Activated CD4-positive, alpha-beta T cell treated with anti-CD3 and anti-CD28 coated beads, Interleukin-2, amount 50 U/mL, for 16 hours (primary cell): ENCODE measurements at regions not wholly inside any gene's neighbourhood (a gene's known extent, or its start where the extent isn't known, plus 50 kb on each side); places are given as distances from the start of the nearest gene placed in this dataset.

ENCODE experiments used
- DNase-seq: peaks from one replicate; pipeline ENCODE4 v3.0.0-alpha.2; 2020

DNA sequence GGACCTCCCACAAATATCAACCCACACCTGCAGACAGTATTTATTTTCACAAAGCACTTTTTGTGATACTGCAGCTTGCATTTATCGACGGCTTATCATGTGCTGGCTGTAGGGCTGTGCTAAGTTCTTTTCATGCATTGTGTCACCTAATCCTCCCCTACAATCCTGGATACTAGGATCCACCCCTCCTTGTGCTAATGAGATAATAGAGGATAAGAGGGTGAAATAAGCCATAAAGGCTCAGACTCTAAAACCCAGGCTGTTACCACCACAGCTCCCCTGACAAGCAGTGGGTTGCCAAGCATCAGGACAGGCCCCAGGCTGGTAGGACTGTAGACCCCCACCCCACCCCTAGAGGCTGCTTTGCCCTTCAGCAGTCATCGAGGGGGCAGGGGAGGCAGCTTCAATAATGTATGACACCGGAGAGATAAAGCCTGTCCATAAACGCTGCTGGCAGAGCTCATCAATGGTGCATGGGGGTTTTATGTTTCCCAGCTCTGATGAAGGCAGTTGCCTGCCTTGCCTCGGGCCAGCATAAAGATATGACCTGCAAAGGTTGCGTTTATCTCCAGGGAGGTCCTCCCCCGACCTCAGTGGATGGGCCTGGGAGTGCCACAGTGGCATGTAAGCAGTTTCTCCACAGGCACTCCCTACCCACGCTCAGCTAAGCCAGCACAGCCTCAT, 73.9 kb upstream of the C16orf82 start:
- no peak for DNase-seq

DNA sequence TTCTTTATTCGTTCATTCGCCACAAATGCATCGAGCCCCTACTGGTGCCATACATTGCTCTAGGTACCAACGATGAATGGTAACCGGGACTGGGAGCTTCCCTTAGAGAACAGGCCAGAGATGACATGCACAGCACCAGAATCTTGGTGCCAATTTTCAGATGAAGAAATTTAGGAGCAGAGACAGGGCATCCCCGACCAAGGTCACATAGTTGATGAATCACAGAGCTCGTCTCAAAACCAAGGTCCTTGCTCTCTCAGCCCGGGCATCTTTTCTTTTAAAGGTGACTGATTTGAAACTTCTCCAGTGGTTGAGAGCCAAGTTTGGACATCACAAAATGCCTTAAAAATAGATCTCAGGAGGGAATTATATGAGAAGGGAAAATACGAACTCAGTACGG, 73.2 kb upstream of the C16orf82 start:
- no peak for DNase-seq

DNA sequence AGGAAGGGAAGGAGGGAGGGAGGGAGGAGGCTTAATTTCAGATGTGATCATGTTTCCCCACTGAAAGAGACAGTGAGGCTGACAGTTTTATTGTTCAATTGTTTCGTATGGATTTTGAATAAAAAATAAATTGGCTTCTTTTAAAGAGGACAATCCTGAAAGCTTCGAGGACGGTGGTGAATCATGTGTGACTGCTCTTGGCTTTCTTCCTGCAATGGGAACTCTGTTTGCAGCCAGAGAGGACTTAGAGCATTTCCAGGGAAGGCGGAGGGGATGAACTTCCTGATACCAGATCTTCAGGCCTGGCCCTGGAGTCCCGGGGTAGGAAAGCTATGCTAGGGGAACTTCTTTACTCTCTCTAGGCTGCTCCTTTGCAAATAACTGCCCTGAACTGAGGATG, 72.8 kb upstream of the C16orf82 start:
- no peak for DNase-seq

DNA sequence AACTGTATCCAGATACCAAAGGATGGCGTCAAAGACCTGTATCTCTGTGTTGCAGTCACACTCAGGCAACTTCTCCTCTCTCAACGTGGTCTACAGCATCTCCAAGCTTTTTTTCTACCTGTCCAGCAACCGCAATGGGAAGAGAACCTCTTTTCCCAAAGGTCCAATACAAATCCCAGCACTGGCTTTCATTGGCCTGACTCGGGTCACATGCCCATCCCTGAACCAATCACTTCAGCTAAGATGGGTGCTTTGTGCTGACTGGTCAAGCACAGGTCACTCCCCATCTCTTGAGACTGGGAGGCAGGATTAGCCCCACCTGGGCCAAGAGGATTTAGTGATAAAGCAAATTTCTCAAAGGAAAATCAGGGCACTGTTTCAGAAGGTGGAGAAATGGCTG, 71.2 kb upstream of the C16orf82 start:
- no peak for DNase-seq

DNA sequence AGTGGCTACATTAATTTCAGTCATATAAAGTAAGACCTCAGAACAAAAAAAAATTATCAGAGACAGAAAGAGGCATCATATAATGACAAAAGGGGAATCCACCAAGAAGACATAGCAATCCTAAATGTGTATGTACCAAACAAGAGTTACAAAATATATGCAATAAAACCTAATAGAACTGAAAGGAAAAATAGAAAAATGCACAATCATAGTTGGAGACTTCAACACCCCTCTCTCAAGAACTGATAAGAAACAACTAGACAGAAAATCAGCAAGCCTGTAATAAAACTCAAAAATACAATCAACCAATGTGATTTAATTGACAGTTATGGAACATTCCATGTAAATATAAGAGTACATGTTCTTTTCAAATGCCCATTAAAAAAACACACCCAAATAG, 61.3 kb upstream of the C16orf82 start:
- DNase-seq: no peak
